Nephron progenitor cell (in vitro differentiated cells): ENCODE measurements at regions not wholly inside any gene's neighbourhood (a gene's known extent, or its start where the extent isn't known, plus 50 kb on each side); places are given as distances from the start of the nearest gene placed in this dataset.

ENCODE experiments used
- DNase-seq: peaks from one replicate; pipeline ENCODE4 v3.0.0; 2021
- H3K27ac Mint-ChIP-seq: 2 replicates; pipeline ENCODE4 v1.8.0; 2021; ENCODE audit warnings: mild to moderate bottlenecking, moderate library complexity, mixed read lengths
- H3K27me3 Mint-ChIP-seq: 2 replicates; pipeline ENCODE4 v1.8.0; 2021; ENCODE audit warnings: mild to moderate bottlenecking, low read depth, mixed read lengths; ENCODE audit not compliant: poor library complexity
- H3K36me3 Mint-ChIP-seq: 2 replicates; pipeline ENCODE4 v1.8.0; 2021; ENCODE audit warnings: low read depth, mixed read lengths
- H3K4me1 Mint-ChIP-seq: 2 replicates; pipeline ENCODE4 v1.8.0; 2021; ENCODE audit warnings: mixed read lengths
- H3K4me3 Mint-ChIP-seq: 2 replicates; pipeline ENCODE4 v1.8.0; 2021; ENCODE audit warnings: mild to moderate bottlenecking, moderate library complexity, mixed read lengths
- H3K9me3 Mint-ChIP-seq: 2 replicates; pipeline ENCODE4 v1.8.0; 2021; ENCODE audit warnings: mild to moderate bottlenecking, moderate library complexity, mixed read lengths
- CTCF ChIP-seq: fragments of 200-600 bp; sonication (generic); IDR thresholded peaks from 2 replicates; pipeline ENCODE4 v1.5.0; 2021; ENCODE audit warnings: antibody characterized with exemption

- Mint-ChIP-seq H3K27ac (no peak overlapping the region), H3K36me3 (peaks cover 5% of the 10 kb centered on the region), H3K4me3 (no peak overlapping the region), H3K4me1 (peaks cover 55% of the 10 kb centered on the region), H3K9me3 (peaks cover 9% of the 10 kb centered on the region), H3K27me3 (peaks cover 3% of the 10 kb centered on the region)
- no peak for DNase-seq
- no peak for TF ChIP-seq CTCF
Observed at GRCh38 chr12:94078736-94079509, 69.5 kb upstream of the PLXNC1 start.

GRCh38 chr12:94079566-94080340, 68.6 kb upstream of the PLXNC1 start:
- DNase-seq = no peak
- Mint-ChIP-seq H3K36me3 (peaks cover 5% of the 10 kb centered on the region), H3K4me1 (peaks cover 47% of the 10 kb centered on the region), H3K27ac (peak overlapping the region; percentile 13), H3K27me3 (peaks cover 3% of the 10 kb centered on the region), H3K4me3 (no peak overlapping the region), H3K9me3 (peaks cover 12% of the 10 kb centered on the region)
- TF ChIP-seq CTCF = no peak

- Mint-ChIP-seq H3K27ac (no peak overlapping the region), H3K36me3 (peaks cover 7% of the 10 kb centered on the region), H3K4me3 (no peak overlapping the region), H3K4me1 (peaks cover 39% of the 10 kb centered on the region), H3K27me3 (peaks cover 3% of the 10 kb centered on the region), H3K9me3 (peaks cover 18% of the 10 kb centered on the region)
- TF ChIP-seq CTCF = no peak
- DNase-seq = no peak
Observed at GRCh38 chr12:94080341-94081009, 67.9 kb upstream of the PLXNC1 start.

GRCh38 chr12:94082690-94083089, 65.7 kb upstream of the PLXNC1 start:
- Mint-ChIP-seq H3K27ac (no peak overlapping the region), H3K9me3 (peaks cover 33% of the 10 kb centered on the region), H3K4me3 (no peak overlapping the region), H3K36me3 (peaks cover 12% of the 10 kb centered on the region), H3K4me1 (peaks cover 32% of the 10 kb centered on the region), H3K27me3 (peaks cover 3% of the 10 kb centered on the region)
- DNase-seq = no peak
- TF ChIP-seq CTCF = no peak

GRCh38 chr12:94089891-94090290, 58.5 kb upstream of the PLXNC1 start:
- Mint-ChIP-seq H3K36me3 (peaks cover 7% of the 10 kb centered on the region), H3K27ac (no peak overlapping the region), H3K9me3 (peaks cover 20% of the 10 kb centered on the region), H3K4me1 (no peaks in the 10 kb centered on the region), H3K4me3 (no peak overlapping the region), H3K27me3 (no peaks in the 10 kb centered on the region)
- DNase-seq = no peak
- TF ChIP-seq CTCF = no peak
